Neural cell (in vitro differentiated cells): ENCODE measurements at regions not wholly inside any gene's neighbourhood (a gene's known extent, or its start where the extent isn't known, plus 50 kb on each side); places are given as distances from the start of the nearest gene placed in this dataset.

ENCODE experiments used
- H2AFZ ChIP-seq: fragments of 200-600, 300-800 bp; sonication (generic), shearing (Covaris generic); 2 replicates; pipeline ENCODE4 v1.6.0; 2014; ENCODE audit warnings: low read depth, mild to moderate bottlenecking, antibody characterized with exemption, low read length, moderate library complexity
- H3F3A ChIP-seq: fragments of 200-600 bp; shearing (Covaris generic); 2 replicates; pipeline ENCODE4 v1.6.1; 2016; ENCODE audit warnings: mild to moderate bottlenecking, moderate library complexity, mixed read lengths, antibody characterized with exemption, low read length; ENCODE audit not compliant: insufficient read depth, poor library complexity, severe bottlenecking
- H3K27ac ChIP-seq: fragments of 200-600, 300-800 bp; sonication (generic), shearing (Covaris generic); 2 replicates; pipeline ENCODE4 v1.5.1; 2014; ENCODE audit warnings: mild to moderate bottlenecking, low read length, moderate library complexity
- H3K27me3 ChIP-seq: fragments of 300-800, 200-600 bp; sonication (generic), shearing (Covaris generic); 2 replicates; pipeline ENCODE4 v1.6.0; 2014; ENCODE audit warnings: mild to moderate bottlenecking, low read depth, low read length, moderate library complexity; ENCODE audit not compliant: insufficient read depth
- H3K36me3 ChIP-seq: fragments of 300-800, 200-600 bp; sonication (generic), shearing (Covaris generic); 2 replicates; pipeline ENCODE4 v1.5.1; 2014; ENCODE audit warnings: mild to moderate bottlenecking, antibody characterized with exemption, low read length, moderate library complexity; ENCODE audit not compliant: insufficient read depth
- H3K4me2 ChIP-seq: fragments of 300-800, 200-600 bp; sonication (generic), shearing (Covaris generic); 2 replicates; pipeline ENCODE4 v1.6.0; 2014; ENCODE audit warnings: mild to moderate bottlenecking, low read length
- H3K4me3 ChIP-seq: fragments of 300-800, 200-600 bp; sonication (generic), shearing (Covaris generic); 2 replicates; pipeline ENCODE4 v1.5.1; 2014; ENCODE audit warnings: mild to moderate bottlenecking, low read length, moderate library complexity
- H3K79me2 ChIP-seq: fragments of 200-600 bp; shearing (Covaris generic); replicated peaks from 2 replicates; pipeline ENCODE4 v1.6.0; 2014; ENCODE audit warnings: mild to moderate bottlenecking, low read length, moderate library complexity; ENCODE audit not compliant: insufficient read depth
- H3K9ac ChIP-seq: fragments of 300-800, 200-600 bp; sonication (generic), shearing (Covaris generic); 2 replicates; pipeline ENCODE4 v1.6.1; 2016; ENCODE audit warnings: mild to moderate bottlenecking, low read length, mixed read lengths
- H3K9me2 ChIP-seq: fragments of 200-600 bp; shearing (Covaris generic); 2 replicates; pipeline ENCODE4 v1.6.1; 2016; ENCODE audit warnings: mild to moderate bottlenecking, low read length, mixed read lengths; ENCODE audit not compliant: insufficient read depth
- H3K9me3 ChIP-seq: fragments of 200-600, 300-800 bp; sonication (generic), shearing (Covaris generic); 2 replicates; pipeline ENCODE4 v1.6.1; 2016; ENCODE audit warnings: mild to moderate bottlenecking, mixed run types, low read length, moderate library complexity, mixed read lengths
- H4K20me1 ChIP-seq: fragments of 200-600 bp; shearing (Covaris generic); 2 replicates; pipeline ENCODE4 v1.6.1; 2016; ENCODE audit warnings: mild to moderate bottlenecking, mixed run types; ENCODE audit not compliant: insufficient read depth
- CTCF ChIP-seq: fragments of 450-650 bp; IDR thresholded peaks from 2 replicates; pipeline ENCODE4 v1.5.1; 2014; ENCODE audit warnings: antibody characterized with exemption, mild to moderate bottlenecking, moderate library complexity; ENCODE audit not compliant: poor library complexity, severe bottlenecking
- EP300 ChIP-seq: fragments of 450-650 bp; conservative IDR thresholded peaks from 2 replicates; pipeline ENCODE4 v1.6.1; 2014; ENCODE audit warnings: antibody characterized with exemption, mild to moderate bottlenecking, moderate library complexity; ENCODE audit not compliant: poor library complexity, severe bottlenecking
- EZH2 ChIP-seq: fragments of 200-600, 300-800 bp; shearing (Covaris generic), sonication (generic); IDR thresholded peaks from 2 replicates; pipeline ENCODE4 v1.6.1; 2014; ENCODE audit warnings: antibody characterized with exemption, low read length, borderline replicate concordance, mild to moderate bottlenecking; ENCODE audit not compliant: insufficient read depth, poor library complexity, severe bottlenecking
- MXI1 ChIP-seq: fragments of 450-650 bp; conservative IDR thresholded peaks from 2 replicates; pipeline ENCODE4 v1.6.1; 2014; ENCODE audit warnings: antibody characterized with exemption, mild to moderate bottlenecking; ENCODE audit not compliant: poor library complexity, severe bottlenecking
- POLR2AphosphoS5 ChIP-seq: IDR thresholded peaks from 2 replicates; pipeline ENCODE4 v1.6.1; 2012
- RAD21 ChIP-seq: fragments of 450-650 bp; conservative IDR thresholded peaks from 2 replicates; pipeline ENCODE4 v1.6.1; 2014; ENCODE audit warnings: antibody characterized with exemption, mild to moderate bottlenecking, moderate library complexity
- REST ChIP-seq: IDR thresholded peaks from 2 replicates; pipeline ENCODE4 v1.6.1; 2012; ENCODE audit warnings: borderline replicate concordance
- SMC3 ChIP-seq: fragments of 450-650 bp; conservative IDR thresholded peaks from 2 replicates; pipeline ENCODE4 v1.6.1; 2014; ENCODE audit warnings: antibody characterized with exemption, mild to moderate bottlenecking, moderate library complexity; ENCODE audit not compliant: poor library complexity
- TAF1 ChIP-seq: IDR thresholded peaks from 2 replicates; pipeline ENCODE4 v1.6.1; 2012; ENCODE audit warnings: low read depth

GRCh38 chr10:70962686-70963085 is 74.3 kb upstream of the PCBD1 start:
- no peaks in the 10 kb centered on the region for H3K36me3 ChIP-seq
- no peak overlapping the region for H3K4me3 ChIP-seq
- TF ChIP-seq SMC3: no peak
- no peak for TF ChIP-seq POLR2AphosphoS5
- no peak for TF ChIP-seq EP300
- TF ChIP-seq MXI1: no peak
- TF ChIP-seq TAF1: no peak
- TF ChIP-seq REST: no peak
- no peak for TF ChIP-seq EZH2
- H3K27me3 ChIP-seq: no peaks in the 10 kb centered on the region
- no peak overlapping the region for H3K27ac ChIP-seq
- no peaks in the 10 kb centered on the region for H3K9me2 ChIP-seq
- H3F3A ChIP-seq: no peaks in the 10 kb centered on the region
- H2AFZ ChIP-seq: no peak overlapping the region
- H3K9me3 ChIP-seq: no peaks in the 10 kb centered on the region
- H3K9ac ChIP-seq: no peak overlapping the region
- no peaks in the 10 kb centered on the region for H4K20me1 ChIP-seq
- H3K4me2 ChIP-seq: no peak overlapping the region
- H3K79me2 ChIP-seq: no peaks in the 10 kb centered on the region

- H3K4me3 ChIP-seq: no peak overlapping the region
- no peaks in the 10 kb centered on the region for H3K27me3 ChIP-seq
- no peaks in the 10 kb centered on the region for H3K9me3 ChIP-seq
- no peak overlapping the region for H3K4me2 ChIP-seq
- no peaks in the 10 kb centered on the region for H3K9me2 ChIP-seq
- no peak overlapping the region for H3K9ac ChIP-seq
- no peaks in the 10 kb centered on the region for H3K36me3 ChIP-seq
- H3K27ac ChIP-seq: no peak overlapping the region
- no peak overlapping the region for H2AFZ ChIP-seq
- no peaks in the 10 kb centered on the region for H4K20me1 ChIP-seq
- no peaks in the 10 kb centered on the region for H3K79me2 ChIP-seq
- H3F3A ChIP-seq: no peaks in the 10 kb centered on the region
- no peak for TF ChIP-seq TAF1
- TF ChIP-seq EZH2: no peak
- TF ChIP-seq POLR2AphosphoS5: no peak
- no peak for TF ChIP-seq REST
- no peak for TF ChIP-seq EP300
- TF ChIP-seq RAD21: no peak
- no peak for TF ChIP-seq SMC3
- TF ChIP-seq CTCF: no peak
- no peak for TF ChIP-seq MXI1
These were observed 74.9 kb upstream of the PCBD1 start for GRCh38 chr10:70963271-70963670.
